HCT116 (cell line): ENCODE measurements at regions not wholly inside any gene's neighbourhood (a gene's known extent, or its start where the extent isn't known, plus 50 kb on each side); places are given as distances from the start of the nearest gene placed in this dataset.

ENCODE experiments used
- ATAC-seq: fragments of 200-7000 bp; cut with Tn5 transposase; 2 replicates; pipeline ENCODE4 v1.9.1; 2020; ENCODE audit warnings: mild to moderate bottlenecking, moderate library complexity
- BruUV-seq: library from RNA; stranded (reverse); fragments of 400-500 nt; replicated peaks from 2 replicates; lab custom pipeline; 2021; lab: Mats Ljungman, UMichigan
- CTCF ChIA-PET: fragments of 300-600 bp; sonication (Branson Sonifier 250); formaldehyde crosslinking; loops from one replicate; lab custom pipeline; 2021; ENCODE audit warnings: antibody characterized with exemption; lab: Charles Lee
- POLR2A ChIA-PET: fragments of 300-600, 350-600 bp; sonication (Branson Sonifier 250); formaldehyde crosslinking; loops from one replicate; lab custom pipeline; 2021; ENCODE audit warnings: antibody characterized with exemption; lab: Charles Lee
- RAD21 ChIA-PET, 2 experiments: fragments of 300-600 bp; sonication (Branson Sonifier 250); formaldehyde crosslinking; loops; one replicate each; lab custom pipeline; 2023; ENCODE audit warnings: low total read pairs in 2 of 2; ENCODE audit not compliant: uncharacterized antibody in 2 of 2, unreplicated experiment in 2 of 2, low non-redundant PET in 1 of 2; lab: Charles Lee
- DNase-seq: peaks from one replicate; pipeline ENCODE4 v3.0.0-alpha.2; 2010; ENCODE audit warnings: low read depth, low spot score
- H2AFZ ChIP-seq: fragments of 200-600 bp; shearing (Covaris generic), sonication (generic); 2 replicates; pipeline ENCODE4 v1.6.1; 2017; ENCODE audit warnings: low read depth, mixed run types, mixed read lengths, antibody characterized with exemption, low read length; ENCODE audit not compliant: poor library complexity, severe bottlenecking
- H3K27ac ChIP-seq: 2 replicates; pipeline ENCODE4 v1.5.1; 2012; ENCODE audit warnings: low read depth, low read length
- H3K27me3 ChIP-seq: fragments of 200-600 bp; sonication (generic); 2 replicates; pipeline ENCODE4 v1.6.1; 2016; ENCODE audit warnings: mixed run types, low read length, mixed read lengths; ENCODE audit not compliant: insufficient read depth
- H3K36me3 ChIP-seq, 2 experiments: fragments of 200-500 bp in 1 of 2; fragments of 200-600 bp in 1 of 2; sonication (Bioruptor generic) in 1 of 2; sonication (generic) in 1 of 2; 2 replicates each; pipeline versions ENCODE4 v1.5.1 to v1.6.1; 2014 to 2016; ENCODE audit warnings: low read length in 2 of 2, inconsistent platforms in 1 of 2, mixed read lengths in 1 of 2, mixed run types in 1 of 2; ENCODE audit not compliant: insufficient read depth in 2 of 2, control insufficient read depth in 1 of 2
- H3K4me1 ChIP-seq, 2 experiments: fragments of 200-600 bp in 1 of 2; sonication (generic) in 1 of 2; 2 replicates each; pipeline versions ENCODE4 v1.5.1 to v1.6.1; 2012 to 2017; ENCODE audit warnings: low read length in 2 of 2, inconsistent platforms in 1 of 2, mild to moderate bottlenecking in 1 of 2, mixed read lengths in 1 of 2, mixed run types in 1 of 2, moderate library complexity in 1 of 2; ENCODE audit not compliant: insufficient read depth in 2 of 2, control insufficient read depth in 1 of 2
- H3K4me2 ChIP-seq: fragments of 200-600 bp; sonication (generic); 2 replicates; pipeline ENCODE4 v1.6.1; 2017; ENCODE audit warnings: mixed run types, low read length, mixed read lengths
- H3K4me3 ChIP-seq, 2 experiments: fragments of 200-600 bp in 1 of 2; sonication (generic) in 1 of 2; replicated peaks in 1 of 2; 2 replicates each; pipeline ENCODE4 v1.5.1; 2011 to 2016; ENCODE audit warnings: low read length in 2 of 2, control low read depth in 1 of 2, low read depth in 1 of 2, mild to moderate bottlenecking in 1 of 2, mixed read lengths in 1 of 2, mixed run types in 1 of 2
- H3K79me2 ChIP-seq: fragments of 200-600 bp; sonication (generic); 2 replicates; pipeline ENCODE4 v1.6.1; 2017; ENCODE audit warnings: mild to moderate bottlenecking, mixed run types, low read length, moderate library complexity, mixed read lengths; ENCODE audit not compliant: insufficient read depth
- H3K9ac ChIP-seq: fragments of 200-600 bp; sonication (generic); 2 replicates; pipeline ENCODE4 v1.6.1; 2016; ENCODE audit warnings: low read length, mixed read lengths
- H3K9me2 ChIP-seq: fragments of 200-600 bp; sonication (generic), shearing (Covaris generic); 2 replicates; pipeline ENCODE4 v1.6.1; 2017; ENCODE audit warnings: mixed run types, mild to moderate bottlenecking, moderate library complexity; ENCODE audit not compliant: insufficient read depth
- H3K9me3 ChIP-seq, 2 experiments: fragments of 200-500 bp in 1 of 2; fragments of 200-600 bp in 1 of 2; sonication (Bioruptor generic) in 1 of 2; sonication (generic) in 1 of 2; 2 replicates each; pipeline ENCODE4 v1.6.1; 2014 to 2017; ENCODE audit warnings: low read length in 2 of 2, mixed read lengths in 2 of 2, inconsistent platforms in 1 of 2, low read depth in 1 of 2, mild to moderate bottlenecking in 1 of 2, mixed run types in 1 of 2, moderate library complexity in 1 of 2; ENCODE audit not compliant: control insufficient read depth in 1 of 2, insufficient read depth in 1 of 2
- H4K20me1 ChIP-seq: fragments of 200-600 bp; sonication (generic), shearing (Covaris generic); 2 replicates; pipeline ENCODE4 v1.6.1; 2017; ENCODE audit warnings: mixed run types, mild to moderate bottlenecking, moderate library complexity; ENCODE audit not compliant: insufficient read depth
- CEBPB ChIP-seq: IDR thresholded peaks from 2 replicates; pipeline ENCODE4 v1.6.1; 2012; ENCODE audit warnings: low read depth
- CTCF ChIP-seq, 3 experiments: fragments of 200-600 bp in 1 of 3; sonication (generic) in 1 of 3; IDR thresholded peaks in 2 of 3; conservative IDR thresholded peaks in 1 of 3; 2 replicates each; pipeline ENCODE4 v1.5.1; 2012 to 2017; ENCODE audit warnings: low read depth in 2 of 3, low read length in 2 of 3, antibody characterized with exemption in 1 of 3, borderline replicate concordance in 1 of 3, control low read depth in 1 of 3, mild to moderate bottlenecking in 1 of 3, mixed read lengths in 1 of 3, mixed run types in 1 of 3, moderate library complexity in 1 of 3; ENCODE audit not compliant: insufficient read depth in 1 of 3
- EGR1 ChIP-seq: IDR thresholded peaks from 2 replicates; pipeline ENCODE4 v1.6.1; 2012; ENCODE audit warnings: low read depth
- ELF1 ChIP-seq: IDR thresholded peaks from 2 replicates; pipeline ENCODE4 v1.6.1; 2012; ENCODE audit warnings: low read depth, borderline replicate concordance
- EZH2phosphoT487 ChIP-seq: fragments of 200-600 bp; IDR thresholded peaks from 2 replicates; pipeline ENCODE4 v1.6.1; 2018; ENCODE audit warnings: antibody characterized with exemption, borderline replicate concordance
- JUND ChIP-seq: IDR thresholded peaks from 2 replicates; pipeline ENCODE4 v1.6.1; 2012
- MAX ChIP-seq: IDR thresholded peaks from 2 replicates; pipeline ENCODE4 v1.6.1; 2012
- POLR2A ChIP-seq: IDR thresholded peaks from 2 replicates; pipeline ENCODE4 v1.7.0; 2011; ENCODE audit warnings: borderline replicate concordance; ENCODE audit not compliant: insufficient read depth, insufficient read length; ENCODE audit errors: extremely low read depth
- POLR2AphosphoS5 ChIP-seq: IDR thresholded peaks from 2 replicates; pipeline ENCODE4 v1.6.1; 2011; ENCODE audit warnings: mild to moderate bottlenecking, low read depth, low read length, moderate library complexity
- RAD21 ChIP-seq: IDR thresholded peaks from 2 replicates; pipeline ENCODE4 v1.6.1; 2012; ENCODE audit warnings: low read depth, mild to moderate bottlenecking
- SIN3A ChIP-seq: IDR thresholded peaks from 2 replicates; pipeline ENCODE4 v1.6.1; 2012; ENCODE audit warnings: low read depth
- SP1 ChIP-seq: IDR thresholded peaks from 2 replicates; pipeline ENCODE4 v1.6.1; 2012; ENCODE audit warnings: low read depth
- SRF ChIP-seq: IDR thresholded peaks from 2 replicates; pipeline ENCODE4 v1.6.1; 2012; ENCODE audit warnings: low read depth
- TCF7L2 ChIP-seq: IDR thresholded peaks from 2 replicates; pipeline ENCODE4 v1.7.0; 2011; ENCODE audit warnings: borderline replicate concordance, inconsistent platforms; ENCODE audit not compliant: insufficient read depth, insufficient read length; ENCODE audit errors: extremely low read depth
- YY1 ChIP-seq: IDR thresholded peaks from 2 replicates; pipeline ENCODE4 v1.6.1; 2011; ENCODE audit warnings: low read length, low read depth, moderate library complexity, mild to moderate bottlenecking; ENCODE audit not compliant: insufficient replicate concordance; ENCODE audit errors: extremely low read depth
- ZFX ChIP-seq: fragments of 450-650 bp; IDR thresholded peaks from 2 replicates; pipeline ENCODE4 v1.6.1; 2017
- ZNF274 ChIP-seq: fragments of 200-500 bp; sonication (Bioruptor generic); IDR thresholded peaks from 2 replicates; pipeline ENCODE4 v1.6.1; 2014; ENCODE audit warnings: mild to moderate bottlenecking, low read depth, low read length, inconsistent platforms
- intact Hi-C: fragments of 100-400 bp; cut with micrococcal nuclease; formaldehyde crosslinking; loops from 2 replicates; pipeline ENCODE4 v1.10.0; 2022
- TF ChIP-seq, protein P1 (sequence below): IDR thresholded peaks from 2 replicates; pipeline ENCODE4 v1.6.1; 2012
- TF ChIP-seq, protein P2 (sequence below): IDR thresholded peaks from 2 replicates; pipeline ENCODE4 v1.6.1; 2012; ENCODE audit warnings: low read depth

GRCh38 chr14:89484051-89484844, 67.2 kb upstream of the FOXN3 start:
- TF ChIP-seq ELF1 (no peak), YY1 (no peak), SP1 (no peak), POLR2A (no peak), EZH2phosphoT487 (no peak), TCF7L2 (no peak), MAX (no peak), CTCF (IDR thresholded peaks at IDR 0.05 in 2 of 3, conservative IDR thresholded peaks at IDR 0.05 in 1 of 3; ENCODE audit: borderline replicate concordance in 1 of 3, insufficient read depth in 1 of 3, low read depth in 2 of 3, low read length in 2 of 3) (no peak), ZFX (no peak), JUND (no peak), RAD21 (no peak), CEBPB (no peak), ZNF274 (no peak), SIN3A (no peak), EGR1 (no peak), POLR2AphosphoS5 (no peak), SRF (no peak)
- TF ChIP-seq, protein P1, sequence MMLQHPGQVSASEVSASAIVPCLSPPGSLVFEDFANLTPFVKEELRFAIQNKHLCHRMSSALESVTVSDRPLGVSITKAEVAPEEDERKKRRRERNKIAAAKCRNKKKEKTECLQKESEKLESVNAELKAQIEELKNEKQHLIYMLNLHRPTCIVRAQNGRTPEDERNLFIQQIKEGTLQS = no peak
- TF ChIP-seq, protein P2, sequence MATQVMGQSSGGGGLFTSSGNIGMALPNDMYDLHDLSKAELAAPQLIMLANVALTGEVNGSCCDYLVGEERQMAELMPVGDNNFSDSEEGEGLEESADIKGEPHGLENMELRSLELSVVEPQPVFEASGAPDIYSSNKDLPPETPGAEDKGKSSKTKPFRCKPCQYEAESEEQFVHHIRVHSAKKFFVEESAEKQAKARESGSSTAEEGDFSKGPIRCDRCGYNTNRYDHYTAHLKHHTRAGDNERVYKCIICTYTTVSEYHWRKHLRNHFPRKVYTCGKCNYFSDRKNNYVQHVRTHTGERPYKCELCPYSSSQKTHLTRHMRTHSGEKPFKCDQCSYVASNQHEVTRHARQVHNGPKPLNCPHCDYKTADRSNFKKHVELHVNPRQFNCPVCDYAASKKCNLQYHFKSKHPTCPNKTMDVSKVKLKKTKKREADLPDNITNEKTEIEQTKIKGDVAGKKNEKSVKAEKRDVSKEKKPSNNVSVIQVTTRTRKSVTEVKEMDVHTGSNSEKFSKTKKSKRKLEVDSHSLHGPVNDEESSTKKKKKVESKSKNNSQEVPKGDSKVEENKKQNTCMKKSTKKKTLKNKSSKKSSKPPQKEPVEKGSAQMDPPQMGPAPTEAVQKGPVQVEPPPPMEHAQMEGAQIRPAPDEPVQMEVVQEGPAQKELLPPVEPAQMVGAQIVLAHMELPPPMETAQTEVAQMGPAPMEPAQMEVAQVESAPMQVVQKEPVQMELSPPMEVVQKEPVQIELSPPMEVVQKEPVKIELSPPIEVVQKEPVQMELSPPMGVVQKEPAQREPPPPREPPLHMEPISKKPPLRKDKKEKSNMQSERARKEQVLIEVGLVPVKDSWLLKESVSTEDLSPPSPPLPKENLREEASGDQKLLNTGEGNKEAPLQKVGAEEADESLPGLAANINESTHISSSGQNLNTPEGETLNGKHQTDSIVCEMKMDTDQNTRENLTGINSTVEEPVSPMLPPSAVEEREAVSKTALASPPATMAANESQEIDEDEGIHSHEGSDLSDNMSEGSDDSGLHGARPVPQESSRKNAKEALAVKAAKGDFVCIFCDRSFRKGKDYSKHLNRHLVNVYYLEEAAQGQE = no peak
- Histone ChIP-seq H3K27me3 (no peaks in the 10 kb centered on the region), H4K20me1 (no peaks in the 10 kb centered on the region), H3K4me3 (no peak overlapping the region), H3K9ac (no peak overlapping the region), H3K36me3 (no peaks in the 10 kb centered on the region), H3K4me2 (no peak overlapping the region), H3K4me1 (peaks cover 0 to 3% of the 10 kb centered on the region in 2 experiments; a peak in 1 of 4 replicates), H2AFZ (no peak overlapping the region), H3K79me2 (no peaks in the 10 kb centered on the region), H3K9me2 (no peaks in the 10 kb centered on the region), H3K27ac (no peak overlapping the region), H3K9me3 (no peaks in the 10 kb centered on the region)
- DNase-seq = no peak
- BruUV-seq = no TSS peak
- ChIA-PET RAD21 (no interaction called here), POLR2A (no interaction called here), CTCF (no interaction called here)
- ATAC-seq = no peak
- intact Hi-C loops = no loop called here
